ENCODE measurements at regions not wholly inside any gene's neighbourhood (a gene's known extent, or its start where the extent isn't known, plus 50 kb on each side); places are given as distances from the start of the nearest gene placed in this dataset.

DNA sequence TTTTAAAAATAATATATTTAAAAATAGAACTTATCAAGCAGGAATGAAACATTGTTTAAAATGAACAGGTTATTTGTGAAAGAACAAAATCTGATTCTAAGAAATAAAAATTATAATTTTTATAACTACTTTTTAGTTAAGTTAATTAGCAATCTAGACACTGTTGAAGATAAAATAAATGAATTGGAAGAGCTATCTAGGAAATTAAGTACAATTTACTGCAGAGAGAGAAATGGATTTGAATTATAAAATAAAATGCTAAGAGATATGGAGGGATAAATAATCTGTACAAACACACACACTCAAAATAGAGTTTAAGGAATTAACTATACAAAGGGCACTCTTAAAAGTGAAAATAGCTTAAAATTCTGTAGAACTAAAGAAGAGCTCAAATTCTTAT is 1123.1 kb downstream of the PLA2G4A start:
- TF ChIP-seq EZH2 (IDR thresholded peaks at IDR 0.05; ENCODE audit: insufficient read depth, poor library complexity, severe bottlenecking) = no peak
- TF ChIP-seq EZH2phosphoT487 (IDR thresholded peaks at IDR 0.05; ENCODE audit: insufficient read depth, low read depth) = no peak
